ENCODE measurements at regions not wholly inside any gene's neighbourhood (a gene's known extent, or its start where the extent isn't known, plus 50 kb on each side); places are given as distances from the start of the nearest gene placed in this dataset.
A peak's percentile ranks its signal among the peaks of the same experiment; 100 is the strongest.

DNA sequence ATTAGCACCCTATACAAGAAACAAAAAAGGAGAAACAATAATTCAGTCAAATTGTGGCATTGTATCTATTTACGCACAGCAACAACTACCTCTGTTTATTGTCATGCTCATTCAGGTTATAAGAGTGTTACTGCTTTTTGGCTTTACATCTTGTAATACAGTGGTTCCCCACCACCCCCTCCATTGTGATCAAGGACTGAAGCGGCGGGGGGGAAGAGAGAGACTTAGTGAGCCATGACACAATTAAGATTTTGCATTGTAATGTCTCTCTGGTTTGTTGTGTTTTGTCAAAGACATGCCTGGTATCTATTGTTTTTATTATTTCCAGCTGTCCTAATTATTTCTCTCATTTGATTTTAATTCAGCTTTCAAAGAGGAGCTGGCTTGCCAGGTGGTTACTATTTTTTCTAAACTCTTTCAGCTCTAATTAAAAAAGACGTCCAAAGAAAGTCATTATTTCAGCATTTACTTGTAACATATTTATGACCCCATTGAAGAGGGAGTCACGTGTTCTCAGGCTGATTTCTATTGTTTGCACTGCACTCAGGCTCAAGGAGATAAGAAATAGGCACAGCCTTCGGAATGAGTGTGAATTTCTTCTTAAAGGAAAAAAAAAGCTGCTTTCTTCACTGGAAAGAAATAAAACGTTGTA, 234.4 kb upstream of the TBL1XR1 start:
- no peak for DNase-seq (ENCODE audit: low spot score)

DNA sequence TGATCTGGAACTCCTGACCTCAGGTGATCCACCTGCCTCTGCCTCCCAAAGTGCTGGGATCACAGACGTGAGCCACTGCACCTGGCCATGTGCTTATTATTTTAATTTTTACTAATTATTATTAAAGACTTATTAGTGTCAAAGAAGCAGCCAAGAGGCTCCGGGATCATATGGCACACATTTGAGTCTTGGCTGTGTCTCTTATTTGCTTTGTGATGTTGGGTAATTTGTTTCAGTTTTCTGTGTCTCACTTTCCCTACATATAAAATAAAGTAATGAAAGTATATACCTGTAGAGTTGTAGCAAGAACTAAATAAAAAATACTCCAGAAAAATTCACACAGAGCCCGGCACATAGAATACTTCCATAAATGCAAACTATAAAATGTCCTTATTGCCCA, 238.0 kb upstream of the TBL1XR1 start:
- DNase-seq (ENCODE audit: low spot score), result no peak

DNA sequence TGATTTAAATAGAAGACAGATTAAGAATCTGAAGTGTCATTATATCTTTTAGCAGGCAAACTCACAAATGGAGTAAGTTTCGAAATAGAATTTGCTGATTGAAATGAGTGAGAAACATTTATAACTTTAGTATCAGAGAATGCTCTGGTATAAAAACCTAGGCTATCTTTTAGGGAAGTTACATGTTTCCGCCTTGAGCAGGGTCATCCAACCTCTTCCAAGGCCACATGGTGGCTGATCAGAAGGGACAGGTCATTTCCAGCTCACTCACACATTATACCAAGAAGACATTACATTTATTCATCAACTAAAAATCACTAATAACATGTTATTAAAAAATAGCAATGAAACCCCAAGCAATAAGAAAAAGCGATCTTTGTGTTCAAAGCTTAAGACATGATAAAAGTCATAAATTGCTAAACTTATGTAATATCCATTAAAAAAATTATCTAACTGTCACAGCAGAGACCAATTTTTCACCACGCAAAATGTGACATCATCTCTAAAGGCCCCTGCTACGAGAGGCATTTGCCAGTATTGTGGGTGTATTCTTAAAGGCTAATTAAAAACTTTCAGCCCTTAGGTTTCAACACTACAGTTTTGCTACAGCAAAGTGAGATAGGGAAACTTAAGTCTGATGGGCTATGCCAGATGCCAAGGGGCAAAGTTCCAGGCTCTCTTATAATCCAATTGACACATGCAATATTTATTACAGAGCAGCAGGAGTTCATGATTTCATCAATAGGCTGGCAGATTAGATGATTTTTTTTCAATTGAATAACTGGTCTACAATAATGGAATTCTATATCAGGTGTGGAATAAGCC, 240.4 kb upstream of the TBL1XR1 start:
- no peak for DNase-seq (ENCODE audit: low spot score)

DNA sequence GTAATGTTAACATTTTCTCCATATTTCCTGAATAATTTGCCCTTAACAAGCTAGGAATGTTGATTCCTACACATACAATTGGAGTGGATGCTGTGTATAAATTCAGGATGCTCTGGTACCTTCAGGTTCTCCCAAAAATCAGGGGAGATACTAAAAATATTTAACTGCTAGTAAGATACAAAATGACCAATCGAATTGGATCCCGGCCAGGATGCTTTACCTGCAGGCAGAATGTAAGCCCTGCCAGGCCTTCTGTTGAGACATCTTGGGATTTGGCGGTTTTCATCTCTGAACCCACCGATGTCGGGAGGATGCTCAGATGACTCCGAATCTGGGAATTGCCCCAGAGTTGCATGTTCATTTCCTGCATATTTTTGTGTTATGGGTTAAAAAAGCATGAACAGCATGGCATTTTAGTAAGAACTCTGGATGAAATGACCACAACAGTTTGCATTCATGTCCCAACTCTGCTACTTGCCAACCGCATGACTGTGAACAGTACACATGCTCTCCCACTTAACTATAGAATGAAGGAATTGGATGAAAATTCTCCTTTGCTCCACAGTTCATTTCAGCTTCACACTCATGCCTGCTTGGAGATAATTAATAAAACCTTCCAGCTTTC, 241.4 kb upstream of the TBL1XR1 start:
- DNase-seq (ENCODE audit: low spot score), result no peak

DNA sequence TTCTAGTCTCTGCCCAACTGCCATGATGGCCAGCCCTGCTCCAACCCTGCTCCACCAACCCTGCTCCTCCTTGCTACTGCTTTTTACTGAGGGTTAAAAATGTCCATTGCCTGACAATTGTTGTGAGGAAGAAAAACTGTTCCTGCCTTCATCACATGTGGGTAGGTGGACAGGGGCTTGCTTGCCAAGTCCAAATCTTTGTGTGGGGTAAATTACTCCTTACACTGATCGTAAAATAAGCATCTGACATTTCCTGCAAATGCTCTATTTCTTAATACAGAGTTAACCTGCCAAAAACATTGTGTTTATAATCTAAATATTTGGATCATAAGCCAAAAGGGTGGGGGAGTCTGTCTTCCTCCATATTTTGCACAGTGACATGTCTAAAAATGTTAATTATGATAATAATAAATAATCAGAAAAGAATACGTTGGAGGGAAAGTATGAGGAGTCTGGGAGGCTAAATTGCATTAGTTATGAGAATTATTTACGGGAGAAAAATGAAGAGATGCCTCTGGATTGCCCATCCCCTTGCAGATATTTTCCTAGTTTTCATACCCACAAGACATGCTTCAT, 242.5 kb upstream of the TBL1XR1 start:
- no peak for DNase-seq (ENCODE audit: low spot score)

DNA sequence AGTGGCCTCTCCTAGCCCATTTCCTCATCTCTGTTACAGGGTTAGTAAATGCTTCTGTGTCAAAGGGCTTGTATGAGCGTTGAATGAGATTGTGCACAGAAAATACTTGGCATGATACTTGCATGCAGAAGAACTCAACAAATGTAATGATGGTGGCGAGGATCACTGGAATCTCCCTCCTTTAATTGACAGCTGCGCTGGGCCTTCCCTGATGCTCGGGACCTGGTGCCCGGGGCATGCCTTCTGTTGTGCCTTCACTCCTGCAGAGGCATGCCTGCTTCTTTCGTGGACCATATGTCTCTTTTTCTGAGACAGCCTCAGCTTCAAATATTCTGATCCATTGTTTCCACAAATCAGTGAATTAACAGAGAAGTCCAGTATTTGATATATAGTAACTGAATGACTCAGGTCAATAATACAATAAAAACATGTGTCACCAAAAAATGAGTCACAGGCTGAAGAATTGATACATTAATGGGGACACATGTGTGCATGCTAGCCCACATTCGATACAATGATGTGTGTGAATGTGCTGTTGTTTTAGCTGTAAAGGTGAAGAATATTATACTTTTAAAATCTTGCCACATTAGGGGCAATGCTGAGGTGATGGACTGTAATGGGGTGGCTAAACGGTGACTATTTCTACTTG, 243.3 kb upstream of the TBL1XR1 start:
- no peak for DNase-seq (ENCODE audit: low spot score)

DNA sequence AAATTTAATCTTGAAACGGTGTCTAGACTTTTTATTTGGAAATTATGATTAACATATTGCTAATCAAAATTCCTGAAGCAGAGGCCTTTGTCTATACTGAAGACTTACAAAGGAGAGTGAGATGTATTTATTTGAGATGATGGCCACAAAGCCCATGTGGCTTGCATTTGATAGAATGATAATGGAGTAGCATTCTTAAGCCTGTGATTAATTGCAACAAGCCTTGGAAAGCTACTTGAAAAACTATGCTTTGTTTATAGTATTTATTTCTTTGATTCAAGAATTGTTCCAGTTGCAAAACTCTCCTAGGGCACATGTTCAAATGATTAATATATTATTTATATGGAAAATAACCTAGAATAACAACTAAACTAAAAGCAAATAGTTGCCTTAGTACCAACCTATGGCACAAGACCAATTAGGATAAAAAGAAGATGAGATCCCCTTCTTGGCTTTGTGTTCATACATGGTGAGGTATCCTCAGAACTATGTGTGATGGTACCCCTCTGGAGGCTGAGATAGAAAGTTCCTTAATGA, 244.1 kb upstream of the TBL1XR1 start:
- DNase-seq (ENCODE audit: low spot score), result no peak

DNA sequence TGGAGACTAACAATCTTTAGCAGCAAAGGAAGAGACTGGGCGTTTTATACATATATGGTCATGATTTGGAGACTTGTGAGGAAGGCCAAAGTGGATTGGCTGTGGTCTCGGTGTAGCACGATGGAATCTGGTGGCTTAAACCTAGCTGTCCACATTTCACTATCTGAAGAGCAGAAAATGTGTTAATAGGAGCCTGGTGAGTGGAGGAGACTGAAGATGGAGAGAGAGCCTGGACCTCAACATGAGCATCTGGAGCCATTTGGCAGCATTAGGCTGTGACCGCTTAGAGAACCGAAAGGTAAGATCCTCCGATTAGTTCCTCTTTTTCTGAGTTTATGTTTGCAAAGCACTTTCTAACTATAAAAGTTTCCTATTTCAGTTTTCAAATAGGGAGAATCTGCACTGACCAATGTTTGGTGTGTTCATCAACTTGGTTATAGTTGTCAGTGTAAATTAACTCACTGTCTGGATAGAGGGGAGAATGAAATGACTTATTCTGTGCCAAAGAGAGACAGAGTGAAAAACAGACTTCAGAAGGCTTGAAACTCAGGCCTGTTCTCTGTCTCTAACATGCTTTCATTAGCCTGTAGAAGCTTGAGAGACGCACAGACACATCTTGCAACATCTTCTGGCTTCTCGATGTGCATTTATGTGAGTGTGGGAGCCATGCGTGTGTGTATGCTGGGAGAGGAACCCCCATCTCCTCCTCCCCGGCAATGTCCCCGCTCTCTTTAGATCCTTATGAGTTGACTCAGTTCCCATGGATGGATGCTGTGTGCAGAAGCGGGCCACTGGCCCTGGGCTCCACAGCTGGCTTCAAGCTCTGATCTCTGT, 244.7 kb upstream of the TBL1XR1 start:
- DNase-seq (ENCODE audit: low spot score), result no peak

DNA sequence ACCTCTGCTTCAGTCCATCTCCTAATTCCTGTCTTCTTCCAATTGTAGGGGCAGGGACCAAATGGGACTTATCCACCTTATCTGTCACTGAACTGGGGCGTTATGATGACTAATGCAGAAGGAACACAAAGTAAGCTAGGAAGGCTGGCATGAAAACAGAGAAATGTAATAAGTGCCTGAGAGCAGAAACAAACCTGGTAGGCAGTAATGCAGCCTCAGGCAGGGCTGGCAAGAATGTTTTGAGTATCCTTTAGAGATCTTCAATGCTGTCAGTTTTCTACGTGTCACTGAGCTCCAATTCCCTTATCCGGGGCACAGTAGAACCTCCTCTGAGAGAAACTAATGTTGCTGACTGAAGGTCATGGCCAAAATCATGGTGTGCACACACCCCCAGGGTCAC, 246.2 kb upstream of the TBL1XR1 start:
- DNase-seq (ENCODE audit: low spot score), result no peak

DNA sequence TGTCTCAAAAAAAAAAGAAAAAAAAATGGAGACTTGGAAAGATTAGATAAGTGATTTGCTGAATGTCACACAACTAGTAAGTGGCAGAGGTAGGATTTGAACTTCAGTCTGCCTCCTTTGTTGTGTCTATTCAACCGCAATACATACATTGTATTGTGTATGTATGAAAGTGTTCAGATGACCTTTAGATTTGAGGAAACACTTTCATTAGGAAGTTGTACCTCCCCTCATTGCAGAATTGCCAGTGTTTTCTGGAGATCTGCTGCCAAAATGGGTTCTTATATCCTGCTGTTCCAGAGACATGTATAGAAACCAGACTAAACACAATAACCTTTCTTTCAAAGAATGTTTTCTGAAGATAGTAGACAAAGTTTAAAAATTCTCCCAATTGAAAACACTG, 247.4 kb upstream of the TBL1XR1 start:
- DNase-seq (ENCODE audit: low spot score), result no peak

DNA sequence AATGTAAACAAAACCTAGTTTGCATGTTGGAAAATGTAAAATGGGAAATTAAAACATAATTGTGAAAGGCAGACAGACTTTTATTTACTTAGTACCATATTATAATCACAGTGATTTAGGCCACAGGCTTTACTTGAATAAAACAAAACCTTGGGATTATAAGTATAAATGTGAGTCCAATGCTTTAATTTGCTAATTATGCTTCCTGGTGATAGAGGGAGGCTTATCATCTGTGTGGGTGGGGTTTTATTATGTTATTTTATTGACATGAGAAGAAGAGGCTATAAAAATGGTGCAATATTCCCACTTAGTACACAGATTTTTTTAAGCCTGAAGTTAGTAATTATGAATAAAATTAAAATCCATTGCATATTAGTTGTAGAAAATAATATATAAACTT, 248.3 kb upstream of the TBL1XR1 start:
- no peak for DNase-seq (ENCODE audit: low spot score)

DNA sequence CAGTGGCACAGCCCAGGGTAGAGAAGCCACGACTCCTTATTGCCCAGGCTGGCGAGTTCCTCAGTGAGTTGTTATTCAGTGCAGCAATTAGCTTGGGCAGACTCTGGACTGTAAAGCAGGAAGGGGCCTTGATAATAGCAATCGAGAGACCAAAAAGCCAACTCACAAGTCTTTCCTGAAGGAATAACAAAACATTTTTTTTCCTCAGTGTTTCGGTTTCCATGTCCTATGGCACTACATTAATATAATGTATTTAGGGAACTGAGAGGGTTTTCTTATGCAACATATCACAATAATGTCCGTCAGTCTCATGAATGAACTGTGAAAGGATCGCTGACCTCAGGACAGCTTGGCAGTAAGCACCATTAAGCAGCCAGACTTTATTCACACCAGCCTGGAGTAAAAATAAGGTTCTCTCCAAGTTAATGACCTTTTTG, 248.9 kb upstream of the TBL1XR1 start:
- no peak for DNase-seq (ENCODE audit: low spot score)

DNA sequence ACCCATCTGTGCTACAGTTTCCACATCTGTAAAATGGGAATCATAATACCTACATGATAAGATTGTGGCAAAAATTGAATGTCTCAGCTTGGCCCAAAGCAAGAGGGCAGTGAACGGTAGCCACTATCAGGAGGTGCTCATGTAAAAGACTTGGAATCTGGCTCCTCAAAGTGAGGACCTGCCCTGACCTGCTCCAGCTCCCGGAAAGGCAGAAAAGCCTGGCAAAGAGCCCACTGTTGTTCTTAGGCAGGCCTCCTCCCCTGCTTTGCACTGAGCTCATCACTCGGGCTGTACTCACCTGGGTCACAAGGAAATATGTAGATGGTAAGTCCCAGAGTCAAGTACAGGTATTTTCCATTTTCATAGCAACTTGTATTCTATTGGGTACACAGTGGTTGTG, 250.7 kb upstream of the TBL1XR1 start:
- no peak for DNase-seq (ENCODE audit: low spot score)

DNA sequence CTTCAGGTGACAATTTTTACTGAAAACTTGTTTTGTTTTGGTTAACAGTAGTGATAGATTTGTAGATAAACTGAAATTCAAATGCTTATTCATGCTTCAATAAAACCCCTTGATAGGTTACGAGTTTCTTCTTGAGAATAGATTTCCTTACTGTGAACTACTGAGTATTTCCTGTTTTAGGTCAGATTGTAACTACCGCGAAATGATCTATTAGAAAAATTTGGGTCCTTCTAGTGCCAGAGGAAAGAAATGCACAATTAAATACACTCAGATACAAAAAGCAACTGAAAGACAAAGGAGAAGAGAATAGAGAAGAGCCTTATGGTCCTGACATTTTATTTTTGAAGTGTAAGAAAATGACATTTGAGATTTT, 251.7 kb upstream of the TBL1XR1 start:
- no peak for DNase-seq (ENCODE audit: low spot score)

DNA sequence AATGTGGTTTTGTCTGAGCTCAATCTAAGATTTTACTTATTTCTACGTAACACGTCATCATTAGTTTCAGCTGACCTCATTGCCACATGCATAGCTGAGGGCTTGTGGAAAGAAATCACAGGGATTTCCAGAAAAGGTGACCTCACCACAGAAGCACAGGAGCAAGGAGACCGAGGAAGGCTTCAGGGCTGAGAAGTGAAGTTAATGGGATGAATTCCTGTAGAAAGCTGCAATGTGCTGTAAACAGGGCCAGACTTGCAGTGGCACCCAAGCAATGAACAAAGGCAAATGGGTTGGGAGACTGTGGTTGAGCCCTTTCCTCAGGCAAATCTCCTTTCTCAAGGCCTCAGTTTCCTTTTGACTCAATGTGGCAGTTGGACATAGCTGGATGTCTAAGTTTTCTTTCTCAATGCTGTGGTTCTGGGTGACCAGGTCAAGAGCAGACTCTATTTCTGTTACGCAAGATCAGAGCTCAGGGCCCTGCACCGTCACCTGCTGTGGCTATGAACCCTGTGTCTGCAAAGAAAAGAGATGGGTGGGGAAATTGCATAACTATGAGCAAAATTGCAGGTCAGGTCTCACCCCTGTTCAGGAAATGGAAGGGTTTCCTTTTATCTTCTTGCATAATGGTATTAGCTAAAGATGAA, 252.2 kb upstream of the TBL1XR1 start:
- peak; percentile 34 for DNase-seq (ENCODE audit: low spot score)

DNA sequence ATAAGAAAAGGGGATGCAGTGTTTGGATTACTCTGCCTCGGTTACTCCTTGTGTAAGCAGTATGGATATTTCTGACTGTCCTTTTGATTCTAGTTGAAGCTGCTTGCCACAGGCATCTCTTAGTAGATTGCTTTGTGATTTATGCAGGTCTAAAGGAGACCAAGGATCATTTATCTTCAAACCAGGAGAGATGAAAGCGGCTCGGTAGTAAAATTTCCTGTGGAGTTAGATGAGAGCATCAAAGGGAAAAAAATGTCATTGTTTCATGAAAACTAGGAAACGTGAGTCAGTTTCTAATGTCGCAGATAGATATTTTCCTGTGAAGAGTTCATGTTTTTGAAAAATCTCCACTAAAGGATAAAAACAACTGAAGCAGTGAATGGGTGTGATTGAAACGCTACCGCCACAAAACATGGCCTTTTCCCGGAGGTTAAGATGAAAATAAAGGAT, 254.0 kb upstream of the TBL1XR1 start:
- DNase-seq (ENCODE audit: low spot score), result no peak

DNA sequence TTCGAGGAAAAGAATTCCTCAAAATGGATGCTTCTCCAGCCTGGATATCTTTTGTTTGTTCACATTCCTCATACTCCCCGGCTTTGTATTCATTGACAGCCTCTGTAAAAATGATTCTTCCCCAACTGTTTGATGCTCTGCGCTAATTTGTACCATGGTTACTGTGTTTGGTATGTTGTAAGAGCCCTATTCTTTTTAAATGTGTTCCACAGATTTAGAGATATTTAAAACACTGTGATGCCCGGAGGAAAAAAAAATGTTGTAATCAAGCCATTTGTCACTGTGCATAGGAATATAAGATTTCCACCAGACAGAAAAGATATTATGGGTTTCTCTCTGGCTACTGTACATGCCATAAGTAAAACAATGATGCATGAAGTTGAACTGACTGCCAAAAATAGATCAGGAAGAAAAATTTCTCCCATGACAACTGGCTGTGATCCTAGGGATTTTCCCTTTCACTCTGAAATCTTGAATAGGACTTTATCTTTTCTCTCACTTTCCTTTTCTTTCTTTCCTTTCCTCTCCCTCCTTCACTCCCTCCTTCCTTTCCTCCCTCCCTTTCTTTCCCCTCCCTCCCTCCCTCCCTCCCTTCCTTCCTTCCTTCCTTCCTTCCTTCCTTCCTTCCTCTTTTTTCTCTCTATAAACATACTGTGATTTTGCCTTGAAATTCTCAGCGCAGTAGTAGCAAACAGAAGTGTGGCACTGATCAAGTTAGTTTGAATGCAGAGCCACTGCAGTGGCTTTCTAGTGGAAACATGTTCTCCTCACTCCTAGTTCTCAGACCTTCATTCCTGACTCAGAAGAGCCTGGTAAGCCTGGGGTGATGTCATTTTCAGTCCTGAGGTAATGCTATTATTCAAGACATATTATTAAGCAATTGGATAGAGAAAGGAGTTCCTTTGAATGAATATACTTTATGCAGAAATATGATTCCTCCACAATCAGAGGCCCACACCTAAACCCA, 254.9 kb upstream of the TBL1XR1 start:
- no peak for DNase-seq (ENCODE audit: low spot score)

DNA sequence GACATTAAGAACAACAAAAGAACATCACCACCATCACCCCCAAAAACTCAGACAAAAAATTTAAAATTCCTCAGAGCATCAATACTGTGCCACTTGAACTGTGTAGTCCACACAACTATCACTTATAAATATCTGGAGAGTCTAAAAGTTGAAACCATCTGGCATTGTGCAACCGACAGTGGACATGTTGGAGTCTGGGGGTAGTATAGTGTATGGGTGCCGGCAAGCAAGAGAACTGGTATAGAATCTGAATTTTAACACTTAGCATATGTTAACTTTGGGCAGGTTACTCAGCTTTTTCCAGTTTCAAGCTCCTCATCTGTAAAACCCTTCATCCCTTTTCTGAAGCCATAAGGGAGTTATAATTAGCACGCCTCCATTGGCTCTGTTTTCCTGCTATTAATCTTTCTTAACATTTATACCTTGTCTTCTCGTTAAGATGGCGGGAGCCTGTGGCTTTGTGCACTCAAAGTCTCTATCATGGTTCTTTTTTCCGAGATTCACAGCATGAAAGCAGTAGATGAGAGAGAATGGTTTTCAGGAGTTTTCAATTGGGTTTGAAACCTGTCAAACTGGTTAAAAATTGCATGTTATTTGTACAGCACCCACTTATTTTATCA, 255.7 kb upstream of the TBL1XR1 start:
- no peak for DNase-seq (ENCODE audit: low spot score)

DNA sequence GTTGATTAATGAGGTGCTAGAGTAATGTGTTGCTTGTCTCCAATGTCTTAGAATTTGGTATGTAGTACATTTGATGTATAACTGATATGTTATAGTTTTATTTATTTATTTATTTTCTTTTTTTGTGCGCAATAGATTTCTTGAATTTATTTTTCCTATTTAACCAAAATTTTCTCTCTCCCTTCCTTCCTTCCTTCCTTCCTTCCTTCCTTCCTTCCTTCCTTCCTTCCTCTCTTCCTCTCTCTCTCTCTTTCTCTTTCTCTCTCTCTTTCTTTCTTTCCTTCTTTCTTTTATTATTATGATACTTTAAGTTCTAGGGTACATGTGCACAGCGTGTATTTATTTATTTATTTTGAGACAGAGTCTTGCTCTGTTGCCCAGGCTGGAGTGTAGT, 256.2 kb upstream of the TBL1XR1 start:
- no peak for DNase-seq (ENCODE audit: low spot score)

Measured in HuH-7.5 (cell line).